ENCODE measurements at regions not wholly inside any gene's neighbourhood (a gene's known extent, or its start where the extent isn't known, plus 50 kb on each side); places are given as distances from the start of the nearest gene placed in this dataset.

- TF ChIP-seq CTCF (IDR thresholded peaks at IDR 0.05; ENCODE audit: extremely low read depth in 1 of 2, insufficient read depth in 1 of 2, low read depth in 1 of 2, low read length in 2 of 2) (no peak), POLR2A (IDR thresholded peaks at IDR 0.05; ENCODE audit: low read depth, low read length) (no peak)
Observed at GRCh38 chr12:24557738-24558137, 391.2 kb downstream of the BCAT1 start.
